ENCODE measurements at regions not wholly inside any gene's neighbourhood (a gene's known extent, or its start where the extent isn't known, plus 50 kb on each side); places are given as distances from the start of the nearest gene placed in this dataset.
"Not testable (repeated sequence)": the region's sequence is repeated elsewhere in the genome, so short reads cannot be mapped to it uniquely, and the experiment has no call there.

GRCh38 chr9:95788521-95788991 is 86.9 kb upstream of the ERCC6L2 start:
- no peak for ATAC-seq
- intact Hi-C loops (cut with DNase I, micrococcal nuclease), result no loop called here
- no peak for DNase-seq

GRCh38 chr9:95788021-95788420 is 87.5 kb upstream of the ERCC6L2 start:
- no peak for DNase-seq
- intact Hi-C loops (cut with DNase I, micrococcal nuclease), result no loop called here
- ATAC-seq, result no peak

- DNase-seq, result no peak
- ATAC-seq, result no peak
- intact Hi-C loops (cut with DNase I, micrococcal nuclease), result no loop called here
These were observed 90.3 kb upstream of the ERCC6L2 start for GRCh38 chr9:95785209-95785608.

GRCh38 chr9:95784318-95784717 is 91.2 kb upstream of the ERCC6L2 start:
- ATAC-seq, result no peak

GRCh38 chr9:95783426-95783975 is 92.0 kb upstream of the ERCC6L2 start:
- intact Hi-C loops (cut with DNase I, micrococcal nuclease), result no loop called here
- no peak for DNase-seq

More at GRCh38 chr9:95784318-95784717, 91.2 kb upstream of the ERCC6L2 start:
- intact Hi-C loops (cut with DNase I, micrococcal nuclease), result no loop called here
- DNase-seq, result no peak

GRCh38 chr9:95780751-95781150 is 94.7 kb upstream of the ERCC6L2 start:
- ATAC-seq (no peak), DNase-seq (no peak)
- intact Hi-C loops (cut with DNase I, micrococcal nuclease), result no loop called here

More at GRCh38 chr9:95783426-95783975, 92.0 kb upstream of the ERCC6L2 start:
- no peak for ATAC-seq

GRCh38 chr9:95780121-95780520 is 95.4 kb upstream of the ERCC6L2 start:
- ATAC-seq, result no peak
- intact Hi-C loops (cut with DNase I, micrococcal nuclease), result no loop called here

GRCh38 chr9:95779597-95779996 is 95.9 kb upstream of the ERCC6L2 start:
- DNase-seq; ATAC-seq; intact Hi-C loops (cut with DNase I, micrococcal nuclease): not testable (repeated sequence)

More at GRCh38 chr9:95780121-95780520, 95.4 kb upstream of the ERCC6L2 start:
- no peak for DNase-seq

- DNase-seq, result peak; percentile 35 to 45
- no peak for ATAC-seq
- intact Hi-C loops (cut with DNase I, micrococcal nuclease), result no loop called here
These were observed 96.5 kb upstream of the ERCC6L2 start for GRCh38 chr9:95778957-95779356.

GRCh38 chr9:95777136-95777535 is 98.4 kb upstream of the ERCC6L2 start:
- intact Hi-C loops (cut with DNase I, micrococcal nuclease), result no loop called here
- ATAC-seq (no peak), DNase-seq (no peak)

- no peak for DNase-seq
- ATAC-seq, result no peak
- intact Hi-C loops (cut with DNase I, micrococcal nuclease), result no loop called here
These were observed 99.3 kb upstream of the ERCC6L2 start for GRCh38 chr9:95776176-95776575.

GRCh38 chr9:95775191-95775590 is 100.3 kb upstream of the ERCC6L2 start:
- ATAC-seq, result no peak
- intact Hi-C loops (cut with DNase I, micrococcal nuclease), result no loop called here
- no peak for DNase-seq

GRCh38 chr9:95773053-95773418 is 102.5 kb upstream of the ERCC6L2 start:
- no peak for ATAC-seq
- intact Hi-C loops (cut with DNase I, micrococcal nuclease), result loop anchor here in 1 of 2 donors (5.0 kb wide), 1 partner anchor 104 kb away; the partner anchor contains the start of gene ERCC6L2
- DNase-seq, result no peak

- intact Hi-C loops (cut with DNase I, micrococcal nuclease), result loop anchor here in 1 of 2 donors (5.0 kb wide), 1 partner anchor 105 kb away; the partner anchor contains the start of gene ERCC6L2
- ATAC-seq, result peak; percentile 95
- DNase-seq, result peak; percentile 75 to 87
These were observed 103.0 kb upstream of the ERCC6L2 start for GRCh38 chr9:95772320-95773052.

- intact Hi-C loops (cut with DNase I, micrococcal nuclease), result loop anchor here in 1 of 2 donors (5.0 kb wide), 1 partner anchor 106 kb away; the partner anchor contains the start of gene ERCC6L2
These were observed 103.8 kb upstream of the ERCC6L2 start for GRCh38 chr9:95771556-95772246.

GRCh38 chr9:95770653-95771131 is 104.8 kb upstream of the ERCC6L2 start:
- intact Hi-C loops (cut with DNase I, micrococcal nuclease), result loop anchor here in 1 of 2 donors (5.0 kb wide), 1 partner anchor 107 kb away; the partner anchor contains the start of gene ERCC6L2

More at GRCh38 chr9:95771556-95772246, 103.8 kb upstream of the ERCC6L2 start:
- peak; percentile 22 to 47 for DNase-seq
- peak; percentile 5 for ATAC-seq

GRCh38 chr9:95769909-95770433 is 105.5 kb upstream of the ERCC6L2 start:
- ATAC-seq, result no peak
- intact Hi-C loops (cut with DNase I, micrococcal nuclease), result loop anchor here in 1 of 2 donors (5.0 kb wide), 1 partner anchor 107 kb away; the partner anchor contains the start of gene ERCC6L2
- no peak for DNase-seq

More at GRCh38 chr9:95770653-95771131, 104.8 kb upstream of the ERCC6L2 start:
- DNase-seq, result no peak
- ATAC-seq, result no peak

- DNase-seq, result no peak
- intact Hi-C loops (cut with DNase I, micrococcal nuclease), result no loop called here
- no peak for ATAC-seq
These were observed 106.0 kb upstream of the ERCC6L2 start for GRCh38 chr9:95769473-95769872.

- ATAC-seq (no peak), DNase-seq (no peak)
- intact Hi-C loops (cut with DNase I, micrococcal nuclease), result no loop called here
These were observed 108.6 kb upstream of the ERCC6L2 start for GRCh38 chr9:95766906-95767305.

All from left colon (tissue), 2 donors.